HG03196 (cell line): ENCODE measurements at regions not wholly inside any gene's neighbourhood (a gene's known extent, or its start where the extent isn't known, plus 50 kb on each side); places are given as distances from the start of the nearest gene placed in this dataset.

Experiments
- ATAC-seq: cut with Tn5 transposase; IDR thresholded peaks from one replicate; pipeline ENCODE4 v1.9.1; 2021; ENCODE audit not compliant: unreplicated experiment

- no peak for ATAC-seq
Observed at GRCh38 chr1:170271430-170272161, 125.8 kb downstream of the NTMT2 start.

DNA sequence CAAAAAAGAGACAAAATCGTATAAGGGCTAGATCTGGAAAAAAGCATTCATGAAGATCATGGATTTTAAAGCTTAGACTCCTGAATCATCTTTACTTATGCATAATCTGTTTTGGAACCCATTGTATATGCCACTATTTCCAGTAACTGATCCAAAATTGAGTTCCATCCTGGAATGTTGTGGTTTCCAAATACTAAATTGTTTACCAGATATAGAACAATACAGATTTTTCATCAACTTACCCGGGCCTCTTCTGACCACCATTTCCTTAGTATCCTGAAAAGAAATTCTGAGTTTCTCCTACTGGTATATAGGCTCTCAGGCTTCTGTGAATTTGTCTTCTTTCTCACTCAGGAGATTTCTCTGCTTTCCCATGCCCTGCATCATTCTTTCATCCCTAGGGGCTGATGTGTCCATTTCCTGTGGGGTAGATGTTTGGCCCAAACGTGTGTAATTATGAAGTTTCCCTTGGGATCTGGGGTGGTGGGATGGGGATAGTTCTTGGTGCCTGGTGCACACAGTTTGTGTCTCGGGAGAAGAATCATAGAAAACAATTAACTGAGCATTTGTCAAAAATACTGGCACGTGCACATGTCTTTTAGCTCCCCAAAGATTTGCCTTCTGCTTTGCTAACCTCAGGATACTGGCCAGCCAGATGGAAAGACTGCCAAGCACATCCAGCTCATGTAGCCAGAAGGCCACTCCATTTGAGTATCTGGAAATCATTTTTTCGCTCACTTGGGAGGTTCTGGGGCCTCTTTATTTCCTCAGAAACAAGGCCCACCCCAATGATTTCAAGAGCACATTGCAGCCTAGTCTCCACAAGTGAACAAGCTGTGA, 127.8 kb downstream of the NTMT2 start:
- no peak for ATAC-seq

DNA sequence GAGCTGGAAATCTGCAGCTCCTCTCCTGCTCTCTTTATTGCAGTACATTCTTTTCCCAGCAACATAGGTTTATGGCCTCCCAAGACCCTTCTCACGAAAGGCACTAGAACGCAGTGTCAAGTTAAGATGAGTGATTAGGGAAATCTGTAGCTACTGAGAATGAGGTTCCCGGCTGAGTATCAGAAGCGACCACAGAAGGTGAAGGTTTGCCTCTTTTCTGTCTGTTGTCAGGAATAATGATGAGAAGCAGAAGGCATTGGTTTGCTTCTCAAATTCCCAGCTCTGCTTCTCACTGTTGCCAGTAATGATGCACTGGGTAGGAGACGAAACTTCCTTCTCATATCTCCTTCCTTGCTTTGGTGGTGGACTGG, 128.4 kb downstream of the NTMT2 start:
- no peak for ATAC-seq

DNA sequence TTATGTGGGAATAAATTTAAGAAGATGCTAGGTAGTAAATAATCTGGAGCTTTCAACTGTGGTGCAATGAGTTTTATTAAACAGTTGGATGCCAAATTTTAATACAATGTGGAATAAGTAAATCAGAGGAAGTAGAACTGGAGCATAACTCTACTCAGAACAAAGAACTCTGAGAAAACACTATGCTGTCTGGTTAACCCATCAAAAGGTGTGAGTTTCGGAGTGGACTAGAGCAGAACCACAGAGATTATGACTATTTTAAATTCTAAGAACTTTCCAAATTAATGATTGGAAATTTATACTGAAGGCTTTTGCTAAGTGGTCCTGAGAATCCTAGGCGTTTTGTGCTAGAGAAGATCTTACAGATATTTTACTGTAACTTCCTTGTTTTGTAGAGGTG, 132.2 kb downstream of the NTMT2 start:
- no peak for ATAC-seq

GRCh38 chr1:170284016-170284415, 138.3 kb downstream of the NTMT2 start:
- no peak for ATAC-seq

DNA sequence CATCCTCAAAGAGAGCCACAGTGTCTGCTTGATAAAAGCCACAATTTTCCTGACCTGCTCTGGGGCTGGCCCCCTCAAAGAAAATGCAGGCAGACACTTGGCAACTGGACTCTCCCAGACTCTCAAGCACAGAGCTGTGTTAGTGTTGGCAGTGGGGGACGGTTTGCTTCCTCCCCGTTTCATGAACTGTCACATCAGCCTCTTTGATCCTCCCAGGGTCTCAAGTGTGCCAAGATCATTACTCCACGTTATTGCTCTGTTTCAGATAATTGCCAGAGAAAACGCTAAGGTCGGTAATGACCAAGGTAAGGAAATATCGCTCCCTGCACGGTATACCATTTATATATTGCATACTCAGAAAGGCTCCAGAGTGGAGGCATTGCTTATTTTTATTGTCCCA, 138.8 kb downstream of the NTMT2 start:
- ATAC-seq = no peak

- ATAC-seq = no peak
Observed at GRCh38 chr1:170284951-170285350, 139.2 kb downstream of the NTMT2 start.

DNA sequence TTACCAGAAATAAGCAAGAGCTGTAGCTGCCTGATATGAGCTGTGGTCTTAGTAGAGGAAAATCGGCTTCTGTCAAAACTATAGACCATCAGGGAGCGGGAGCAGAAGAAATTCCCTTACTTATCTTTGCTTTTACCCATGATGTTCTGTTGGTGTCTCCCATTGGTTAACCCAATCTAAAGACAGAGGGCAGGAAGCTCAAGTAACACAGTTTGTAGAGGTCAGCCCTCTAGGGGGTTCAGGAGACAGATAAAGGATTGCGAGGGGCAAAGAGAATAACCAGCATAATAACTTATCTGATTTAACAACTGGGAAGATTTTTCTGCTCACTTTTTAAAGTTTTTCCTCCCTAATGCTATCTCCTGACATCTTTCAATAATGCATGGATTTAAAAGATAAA, 142.4 kb downstream of the NTMT2 start:
- ATAC-seq = no peak

DNA sequence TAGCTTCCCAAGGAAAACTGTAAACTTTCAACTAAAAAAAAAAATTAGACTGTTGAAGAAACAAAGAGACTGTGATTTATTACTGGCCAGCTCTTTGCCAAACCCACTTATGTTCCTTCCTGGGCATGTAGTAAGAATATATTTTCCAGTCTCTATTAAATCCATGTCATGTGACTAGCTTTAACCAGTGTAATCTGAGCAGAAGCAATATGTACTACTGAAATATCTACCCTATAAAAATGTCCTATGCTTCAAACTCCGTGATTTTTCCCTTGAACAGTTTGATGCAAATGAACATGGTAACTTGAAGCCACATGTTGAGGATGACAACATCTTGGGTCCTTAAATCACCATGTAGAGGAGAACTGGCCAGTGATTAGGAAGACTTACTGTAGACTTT, 144.5 kb downstream of the NTMT2 start:
- no peak for ATAC-seq

DNA sequence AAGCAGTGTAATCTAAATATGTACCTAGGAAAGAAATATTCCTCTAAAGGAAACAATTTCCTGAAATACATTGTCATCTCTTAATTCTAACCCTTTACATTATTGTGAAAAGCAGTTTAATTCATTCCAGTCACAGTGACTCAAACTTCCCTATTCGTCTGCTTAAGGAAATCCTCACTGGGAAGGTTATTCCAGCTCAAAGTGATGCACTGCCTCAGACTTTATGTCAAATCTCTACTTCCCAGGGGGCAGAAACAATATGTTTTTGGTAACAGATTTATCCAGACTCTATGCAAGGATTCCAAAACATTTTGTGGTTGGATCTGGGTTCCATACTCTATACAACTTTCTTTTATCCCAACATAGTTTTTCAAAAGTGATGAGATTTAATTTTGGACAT, 145.2 kb downstream of the NTMT2 start:
- no peak for ATAC-seq

- ATAC-seq = no peak
Observed at GRCh38 chr1:170291516-170291915, 145.8 kb downstream of the NTMT2 start.

DNA sequence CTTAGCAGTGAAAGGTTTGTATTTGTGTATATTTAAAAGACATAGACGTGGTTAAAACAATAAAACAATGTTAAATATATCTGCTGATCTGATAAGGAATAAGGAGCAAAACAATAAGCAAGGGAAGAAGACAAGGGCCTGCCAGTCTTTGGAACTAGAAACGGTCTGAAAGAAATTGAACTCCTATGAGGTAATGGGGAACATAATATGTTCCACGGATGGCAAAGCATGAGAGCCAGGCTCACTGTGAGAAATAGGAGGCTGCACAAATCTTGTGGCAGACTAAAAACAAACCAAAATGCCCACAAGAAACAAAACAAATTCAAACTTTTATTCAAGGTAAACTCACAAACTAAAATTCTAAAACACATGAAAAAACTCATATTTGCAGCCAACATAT, 150.5 kb downstream of the NTMT2 start:
- ATAC-seq = no peak

DNA sequence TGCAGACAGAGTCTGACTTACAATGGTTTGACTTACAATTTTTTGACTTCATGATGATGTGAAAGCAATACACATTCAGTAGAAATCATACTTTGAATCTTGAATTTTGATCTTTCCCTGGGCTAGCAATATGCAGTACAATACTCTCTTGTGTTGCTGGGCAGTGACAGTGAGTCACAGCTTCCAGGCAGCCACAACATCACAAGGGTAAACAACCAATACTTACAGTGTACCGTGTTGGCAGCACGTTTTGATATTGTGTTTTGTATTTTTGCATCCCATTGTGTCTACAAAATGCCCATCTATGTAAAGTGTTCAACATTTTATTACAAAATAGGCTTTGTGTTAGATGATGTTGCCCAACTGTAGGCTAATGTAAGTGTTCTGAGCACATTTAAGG, 150.9 kb downstream of the NTMT2 start:
- ATAC-seq = no peak

- no peak for ATAC-seq
Observed at GRCh38 chr1:170301596-170301995, 155.8 kb downstream of the NTMT2 start.

DNA sequence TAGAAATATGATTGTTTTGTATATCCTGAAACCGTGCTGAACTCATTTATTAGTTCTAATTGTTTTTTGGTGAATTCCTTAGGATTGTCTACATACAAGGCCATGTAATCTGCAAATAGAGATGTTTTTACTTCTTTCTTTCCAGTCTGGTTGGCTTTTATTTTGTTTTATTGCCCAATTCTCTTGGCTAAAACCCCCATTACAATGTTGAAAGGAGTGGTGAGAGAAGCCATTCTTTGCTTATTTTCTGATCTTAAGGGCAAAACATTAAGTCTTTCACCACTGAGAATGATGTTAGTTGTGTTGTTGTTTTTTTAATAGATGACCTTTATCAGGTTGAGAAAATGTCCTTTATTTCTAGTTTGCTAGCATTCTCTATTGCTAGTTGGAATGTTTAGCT, 157.3 kb downstream of the NTMT2 start:
- no peak for ATAC-seq

DNA sequence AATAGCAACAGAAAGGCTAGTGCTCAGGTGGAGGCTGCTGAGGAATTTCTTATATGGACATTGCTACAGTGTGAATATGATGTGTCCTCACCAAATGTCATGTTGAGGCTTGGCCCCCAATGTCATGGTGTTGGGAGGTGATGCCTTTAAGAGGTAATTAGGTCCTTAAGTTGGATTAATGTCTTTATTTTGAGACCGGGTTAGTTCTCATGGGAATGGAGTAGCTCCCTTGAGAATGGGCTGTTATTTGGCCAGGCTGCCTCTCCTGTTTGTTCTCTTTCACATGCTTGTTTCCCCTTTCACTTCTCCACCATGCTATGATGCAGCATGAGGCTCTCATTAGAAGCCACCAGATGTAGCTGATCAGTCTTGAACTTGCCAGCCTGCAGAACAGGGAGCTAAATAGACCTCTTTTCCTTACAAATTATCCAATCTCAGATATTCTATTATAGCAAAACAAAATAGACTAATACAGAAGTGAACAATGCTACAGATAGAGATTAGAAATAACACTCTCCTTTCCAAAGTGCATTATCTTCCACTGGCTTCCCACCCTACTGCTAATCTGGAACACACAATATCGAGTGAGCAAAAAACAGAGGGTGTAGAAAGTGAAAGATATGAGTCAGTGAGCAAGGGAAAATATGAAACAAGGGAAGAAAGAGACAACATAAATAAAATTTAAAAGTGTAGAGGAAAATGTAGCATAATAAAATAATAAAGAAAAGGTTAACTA, 160.2 kb downstream of the NTMT2 start:
- ATAC-seq = no peak

DNA sequence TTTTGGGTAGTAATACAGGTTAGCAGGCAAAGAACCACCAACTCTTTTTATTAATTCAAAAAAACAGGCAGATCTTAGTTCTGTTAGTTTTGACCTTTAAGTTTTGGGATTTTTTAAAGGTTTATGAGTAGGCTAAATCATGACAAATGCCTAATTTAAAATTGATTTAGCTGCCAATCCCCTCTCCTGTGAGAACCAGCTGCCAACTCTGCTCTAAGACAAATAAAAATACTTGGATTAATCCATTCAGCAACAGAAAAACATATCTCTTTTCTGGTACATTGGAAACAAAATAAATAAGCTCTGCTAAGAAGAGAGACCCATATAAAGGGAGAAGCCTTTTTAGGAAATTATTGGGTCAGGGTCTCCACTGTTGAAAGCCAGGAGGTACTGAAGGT, 160.8 kb downstream of the NTMT2 start:
- no peak for ATAC-seq

- ATAC-seq = no peak
Observed at GRCh38 chr1:170306948-170307347, 161.2 kb downstream of the NTMT2 start.

GRCh38 chr1:170307426-170307825, 161.7 kb downstream of the NTMT2 start:
- ATAC-seq = no peak

DNA sequence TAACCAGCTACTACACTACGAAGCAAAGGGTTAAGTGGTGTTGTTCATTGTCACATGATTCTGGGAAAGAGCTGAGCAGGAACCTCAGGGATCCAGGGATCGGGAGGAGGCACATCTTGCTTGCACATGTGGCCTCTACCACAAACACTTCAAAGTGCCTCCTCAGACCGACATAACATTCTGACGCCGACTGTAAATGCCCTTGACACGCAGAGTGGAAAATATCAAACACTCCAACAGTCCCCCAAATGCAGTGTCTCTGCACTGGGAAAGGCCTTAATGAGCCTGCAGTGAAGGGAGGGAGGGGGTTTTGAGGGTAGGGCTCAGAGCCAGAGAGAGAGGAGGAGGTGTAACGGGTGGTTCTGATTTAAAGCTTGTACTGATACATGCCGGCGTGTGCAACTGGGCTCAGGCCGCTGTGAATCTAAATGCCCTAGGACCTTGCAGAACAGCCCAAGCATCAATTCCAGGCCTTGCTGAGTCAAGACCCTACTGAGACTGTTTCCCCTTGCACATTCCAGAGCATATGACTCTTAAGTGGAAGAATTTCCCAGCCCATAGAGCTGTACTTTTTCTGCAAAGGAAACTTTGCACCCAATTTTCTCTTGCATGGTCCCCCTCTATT, 163.7 kb downstream of the NTMT2 start:
- no peak for ATAC-seq

GRCh38 chr1:170310014-170310405, 164.3 kb downstream of the NTMT2 start:
- ATAC-seq = no peak
